ENCODE measurements at regions not wholly inside any gene's neighbourhood (a gene's known extent, or its start where the extent isn't known, plus 50 kb on each side); places are given as distances from the start of the nearest gene placed in this dataset.

DNA sequence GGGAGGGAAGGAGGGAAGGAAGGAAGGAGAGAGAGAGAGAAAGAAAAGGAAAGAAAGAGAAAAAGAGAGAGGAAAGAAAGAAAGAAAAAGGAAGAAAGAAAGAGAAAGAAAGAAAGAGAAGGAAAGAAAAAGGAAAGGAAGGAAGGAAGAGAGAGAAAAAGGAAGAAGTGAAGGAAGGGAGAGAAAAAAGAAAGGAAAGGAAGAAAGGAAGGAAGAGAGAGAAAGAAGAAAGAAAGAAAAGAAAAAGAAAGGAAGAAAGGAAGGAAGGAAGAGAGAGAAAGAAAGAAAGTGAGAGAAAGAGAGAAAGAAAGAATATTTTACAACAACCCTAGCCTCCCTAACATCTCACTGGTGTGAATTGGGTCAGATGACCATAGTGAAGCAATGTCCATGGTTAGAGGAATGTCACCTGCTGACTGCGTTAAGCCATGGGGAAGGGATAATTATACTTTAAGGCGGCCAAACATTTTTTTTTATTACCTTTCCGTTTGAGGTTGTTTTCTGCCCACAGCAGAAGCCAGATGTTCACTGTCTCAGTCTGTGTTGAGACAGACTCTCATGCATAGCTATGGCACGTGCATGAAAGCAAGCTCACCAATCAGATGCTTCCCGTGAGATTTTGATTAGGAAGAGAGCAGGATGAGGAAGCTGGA is 76.4 kb downstream of the SNRPE start:
- no peak overlapping the region for H2BK12ac ChIP-seq (ENCODE audit: low read depth, low read length)
- no peak for FAIRE-seq

More for the DNA sequence above, 76.4 kb downstream of the SNRPE start:
- Histone ChIP-seq H3K4me3 (ENCODE audit: extremely low read depth in 1 of 4, insufficient read depth in 2 of 4, low read depth in 3 of 4, low read length in 4 of 4) (no peak overlapping the region), H2BK5ac (ENCODE audit: low read depth, low read length) (no peak overlapping the region), H3K79me2 (ENCODE audit: control insufficient read depth in 1 of 2, insufficient read depth in 2 of 2, low read length in 2 of 2) (no peaks in the 10 kb centered on the region), H3K56ac (replicated peaks; ENCODE audit: insufficient read length, low read depth, low read length) (no peak overlapping the region), H3K4ac (replicated peaks; ENCODE audit: insufficient read length, low read depth, low read length) (no peak overlapping the region), H3K27me3 (replicated peaks in 1 of 4; ENCODE audit: control insufficient read depth in 3 of 4, extremely low read depth in 1 of 4, insufficient read depth in 3 of 4, low read length in 3 of 4) (no peaks in the 10 kb centered on the region), H2AFZ (ENCODE audit: low read length) (no peak overlapping the region), H4K5ac (ENCODE audit: insufficient read length, low read depth, low read length) (no peak overlapping the region), H4K20me1 (replicated peaks in 1 of 2; ENCODE audit: control insufficient read depth in 1 of 2, insufficient read depth in 2 of 2, low read length in 2 of 2) (no peaks in the 10 kb centered on the region), H3K23me2 (ENCODE audit: low read depth, low read length) (no peaks in the 10 kb centered on the region), H4K91ac (replicated peaks; ENCODE audit: insufficient read length, low read length) (no peak overlapping the region), H3K9me3 (ENCODE audit: insufficient read depth in 2 of 2, low read depth in 1 of 2, low read length in 1 of 2) (no peaks in the 10 kb centered on the region), H3K79me1 (ENCODE audit: low read depth, low read length) (no peaks in the 10 kb centered on the region), H2AK5ac (ENCODE audit: low read depth, low read length) (no peak overlapping the region), H3K27ac (ENCODE audit: low read depth, low read length) (no peak overlapping the region), H3K23ac (ENCODE audit: insufficient read length) (no peak overlapping the region), H2BK120ac (replicated peaks; ENCODE audit: low read depth, low read length) (no peak overlapping the region), H3K4me2 (ENCODE audit: insufficient read depth in 1 of 2, low read depth in 2 of 2, low read length in 2 of 2) (no peak overlapping the region), H3K14ac (ENCODE audit: insufficient read length) (no peak overlapping the region), H3K18ac (ENCODE audit: extremely low read depth, low read length) (no peak overlapping the region), H2BK15ac (ENCODE audit: low read length) (no peak overlapping the region), H3K9ac (replicated peaks in 1 of 4; ENCODE audit: extremely low read depth in 1 of 4, low read depth in 3 of 4, low read length in 3 of 4) (no peak overlapping the region), H2BK20ac (ENCODE audit: low read length) (no peak overlapping the region), H3K4me1 (replicated peaks in 1 of 4; ENCODE audit: control insufficient read depth in 3 of 4, insufficient read depth in 4 of 4, low read length in 3 of 4) (no peaks in the 10 kb centered on the region), H3K36me3 (ENCODE audit: control insufficient read depth in 2 of 4, insufficient read depth in 4 of 4, low read length in 3 of 4) (no peaks in the 10 kb centered on the region), H4K8ac (ENCODE audit: extremely low read depth, insufficient read depth, low read length) (no peak overlapping the region)
- ChIA-PET POLR2A (ENCODE audit: partially characterized antibody) (no interaction called here), CTCF (ENCODE audit: partially characterized antibody) (interaction anchor here (0.7 to 1.4 kb wide), 3 partner anchors 17 to 270 kb away, joined by 3 read pairs; no protein-coding TSS in a partner anchor)
- WGBS, 2 experiments (ENCODE audit: extremely low coverage in 1 of 2, insufficient coverage in 1 of 2, insufficient read length in 1 of 2, insufficient replicate concordance in 2 of 2, low coverage in 1 of 2, low lambda C conversion rate in 2 of 2, missing lambda C conversion rate in 1 of 2), result 84% methylated on average over 5 of the region's 5 CpGs; no CpG with 5 or more reads in 1 of the 2 experiments
- no peak for TF ChIP-seq TBP (IDR thresholded peaks at IDR 0.05; ENCODE audit: low read depth, low read length)
- no peak for TF ChIP-seq FOSL1 (IDR thresholded peaks at IDR 0.05; ENCODE audit: insufficient read depth, low read depth, low read length)
- DNase-seq (ENCODE audit: low read depth in 1 of 2, low spot score in 2 of 2), result no peak
